A673 (cell line): ENCODE measurements at regions not wholly inside any gene's neighbourhood (a gene's known extent, or its start where the extent isn't known, plus 50 kb on each side); places are given as distances from the start of the nearest gene placed in this dataset.

Experiments used
- BruUV-seq: library from RNA; stranded (reverse); fragments of 400-500 nt; replicated peaks from 2 replicates; lab custom pipeline; 2021; lab: Mats Ljungman, UMichigan
- CTCF ChIA-PET: fragments of 300-600 bp; sonication (Branson Sonifier 250); formaldehyde crosslinking; loops from one replicate; lab custom pipeline; 2022; ENCODE audit warnings: antibody characterized with exemption; lab: Charles Lee
- POLR2A ChIA-PET: fragments of 300-600 bp; sonication (Branson Sonifier 250); formaldehyde crosslinking; loops from one replicate; lab custom pipeline; 2022; ENCODE audit warnings: antibody characterized with exemption; ENCODE audit not compliant: low non-redundant PET; lab: Charles Lee
- DNase-seq: peaks from one replicate; pipeline ENCODE4 v3.0.0-alpha.2; 2015; ENCODE audit warnings: low spot score
- H3K27ac ChIP-seq: fragments of 200-600 bp; sonication (generic); 2 replicates; pipeline ENCODE4 v1.5.1; 2016; ENCODE audit warnings: mixed run types, low read depth, mild to moderate bottlenecking, mixed read lengths, antibody characterized with exemption, low read length; ENCODE audit not compliant: poor library complexity, severe bottlenecking
- H3K27me3 ChIP-seq: fragments of 200-600 bp; sonication (generic); replicated peaks from 2 replicates; pipeline ENCODE4 v1.6.1; 2017; ENCODE audit warnings: mixed run types, low read depth, mild to moderate bottlenecking, mixed read lengths, antibody characterized with exemption, low read length; ENCODE audit not compliant: insufficient read depth, poor library complexity
- H3K36me3 ChIP-seq: fragments of 200-600 bp; sonication (generic); 2 replicates; pipeline ENCODE4 v1.6.1; 2016; ENCODE audit warnings: mixed run types, mild to moderate bottlenecking, mixed read lengths, antibody characterized with exemption, low read length; ENCODE audit not compliant: insufficient read depth, poor library complexity, severe bottlenecking
- H3K4me1 ChIP-seq: fragments of 200-600 bp; sonication (generic); 2 replicates; pipeline ENCODE4 v1.6.1; 2017; ENCODE audit warnings: mixed run types, mild to moderate bottlenecking, mixed read lengths, antibody characterized with exemption, low read length; ENCODE audit not compliant: insufficient read depth, poor library complexity, severe bottlenecking
- H3K4me3 ChIP-seq: fragments of 200-600 bp; sonication (generic); 2 replicates; pipeline ENCODE4 v1.5.1; 2016; ENCODE audit warnings: low read depth, mixed run types, mild to moderate bottlenecking, mixed read lengths, low read length; ENCODE audit not compliant: poor library complexity, severe bottlenecking
- H3K9me3 ChIP-seq: fragments of 200-600 bp; sonication (generic); 2 replicates; pipeline ENCODE4 v1.6.1; 2016; ENCODE audit warnings: mixed run types, low read depth, mild to moderate bottlenecking, mixed read lengths, antibody characterized with exemption, low read length; ENCODE audit not compliant: poor library complexity, severe bottlenecking
- CTCF ChIP-seq: fragments of 300-800, 200-600 bp; sonication (generic); conservative IDR thresholded peaks from 2 replicates; pipeline ENCODE4 v1.5.1; 2017; ENCODE audit warnings: low read depth, mild to moderate bottlenecking, antibody characterized with exemption, low read length, moderate library complexity, mixed read lengths
- EZH2 ChIP-seq: fragments of 200-600 bp; sonication (generic); IDR thresholded peaks from 2 replicates; pipeline ENCODE4 v1.6.1; 2017; ENCODE audit warnings: borderline replicate concordance, low read depth, mild to moderate bottlenecking, mixed read lengths, antibody characterized with exemption, low read length; ENCODE audit not compliant: poor library complexity, severe bottlenecking
- intact Hi-C: fragments of 100-400 bp; cut with micrococcal nuclease; formaldehyde crosslinking; loops from one replicate; pipeline ENCODE4 v1.10.0; 2022; ENCODE audit not compliant: unreplicated experiment

- BruUV-seq = no TSS peak
- no peak overlapping the region for H3K4me3 ChIP-seq
- intact Hi-C loops = no loop called here
- H3K9me3 ChIP-seq = no peaks in the 10 kb centered on the region
- no peak overlapping the region for H3K27ac ChIP-seq
- DNase-seq = no peak
- ChIA-PET POLR2A (no interaction called here), CTCF (no interaction called here)
- H3K4me1 ChIP-seq = no peaks in the 10 kb centered on the region
- H3K27me3 ChIP-seq = peaks cover 22% of the 10 kb centered on the region
- no peaks in the 10 kb centered on the region for H3K36me3 ChIP-seq
- TF ChIP-seq EZH2 (no peak), CTCF (no peak)
These were observed 117.1 kb upstream of the GOLIM4 start for GRCh38 chr3:168212664-168213285.

GRCh38 chr3:168205451-168205850, 109.7 kb upstream of the GOLIM4 start:
- Histone ChIP-seq H3K9me3 (no peaks in the 10 kb centered on the region), H3K36me3 (no peaks in the 10 kb centered on the region), H3K27me3 (peaks cover 19% of the 10 kb centered on the region), H3K4me3 (no peak overlapping the region), H3K27ac (no peak overlapping the region), H3K4me1 (no peaks in the 10 kb centered on the region)
- CTCF ChIA-PET = no interaction called here
- no peak for DNase-seq
- BruUV-seq = no TSS peak
- intact Hi-C loops = no loop called here
- POLR2A ChIA-PET = no interaction called here
- no peak for TF ChIP-seq CTCF
- no peak for TF ChIP-seq EZH2

GRCh38 chr3:168197162-168197561, 101.4 kb upstream of the GOLIM4 start:
- H3K27me3 ChIP-seq = peaks cover 7% of the 10 kb centered on the region
- TF ChIP-seq CTCF = no peak
- no peak for TF ChIP-seq EZH2
- H3K27ac ChIP-seq = no peak overlapping the region
- DNase-seq = no peak
- H3K4me1 ChIP-seq = no peaks in the 10 kb centered on the region
- no TSS peak for BruUV-seq
- intact Hi-C loops = no loop called here
- CTCF ChIA-PET = no interaction called here
- H3K4me3 ChIP-seq = no peak overlapping the region
- POLR2A ChIA-PET = no interaction called here
- no peaks in the 10 kb centered on the region for H3K9me3 ChIP-seq
- no peaks in the 10 kb centered on the region for H3K36me3 ChIP-seq
